Activated T-cell treated with anti-CD3 and anti-CD28 coated beads for 24 hours (primary cell): ENCODE measurements at regions not wholly inside any gene's neighbourhood (a gene's known extent, or its start where the extent isn't known, plus 50 kb on each side); places are given as distances from the start of the nearest gene placed in this dataset.

Source experiments
- DNase-seq: peaks from one replicate; pipeline ENCODE4 v3.0.0-alpha.2; 2020; ENCODE audit warnings: low read depth

DNA sequence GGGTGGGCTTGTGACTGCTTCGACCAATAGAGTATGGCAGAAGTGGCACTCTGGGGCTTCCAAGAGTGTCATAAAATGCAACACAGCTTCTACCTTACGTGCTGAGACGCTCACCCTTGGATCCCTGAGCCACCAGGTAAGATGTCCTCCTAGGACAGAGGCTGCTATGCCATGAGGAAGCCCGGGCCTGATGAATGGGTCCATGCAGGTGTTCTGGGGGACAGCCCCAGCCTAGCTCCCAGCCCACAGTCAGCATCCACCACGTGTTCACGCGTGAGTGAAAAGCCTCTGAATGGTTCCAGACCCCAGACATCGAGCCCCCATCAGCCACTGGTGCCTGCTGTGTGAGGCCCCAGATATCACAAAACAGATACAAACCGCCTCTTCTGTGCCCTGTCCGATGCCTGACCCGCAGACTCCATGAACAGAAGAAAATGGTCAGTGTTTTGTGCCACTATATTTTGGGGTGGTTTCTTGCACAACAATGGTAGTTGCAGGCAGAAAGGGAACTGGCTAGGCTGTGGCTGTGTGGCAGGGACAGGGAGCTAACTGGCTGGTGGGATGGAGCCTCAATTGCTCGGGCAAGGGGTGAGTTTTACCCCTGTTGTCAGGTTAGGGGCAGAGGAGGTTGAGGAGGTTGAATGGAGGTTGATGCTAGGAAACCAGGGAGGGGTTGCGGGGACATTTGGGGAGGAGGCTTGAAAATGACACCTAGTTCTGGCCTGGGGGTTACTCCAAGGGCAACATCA is 92.2 kb downstream of the LINGO1 start:
- no peak for DNase-seq

DNA sequence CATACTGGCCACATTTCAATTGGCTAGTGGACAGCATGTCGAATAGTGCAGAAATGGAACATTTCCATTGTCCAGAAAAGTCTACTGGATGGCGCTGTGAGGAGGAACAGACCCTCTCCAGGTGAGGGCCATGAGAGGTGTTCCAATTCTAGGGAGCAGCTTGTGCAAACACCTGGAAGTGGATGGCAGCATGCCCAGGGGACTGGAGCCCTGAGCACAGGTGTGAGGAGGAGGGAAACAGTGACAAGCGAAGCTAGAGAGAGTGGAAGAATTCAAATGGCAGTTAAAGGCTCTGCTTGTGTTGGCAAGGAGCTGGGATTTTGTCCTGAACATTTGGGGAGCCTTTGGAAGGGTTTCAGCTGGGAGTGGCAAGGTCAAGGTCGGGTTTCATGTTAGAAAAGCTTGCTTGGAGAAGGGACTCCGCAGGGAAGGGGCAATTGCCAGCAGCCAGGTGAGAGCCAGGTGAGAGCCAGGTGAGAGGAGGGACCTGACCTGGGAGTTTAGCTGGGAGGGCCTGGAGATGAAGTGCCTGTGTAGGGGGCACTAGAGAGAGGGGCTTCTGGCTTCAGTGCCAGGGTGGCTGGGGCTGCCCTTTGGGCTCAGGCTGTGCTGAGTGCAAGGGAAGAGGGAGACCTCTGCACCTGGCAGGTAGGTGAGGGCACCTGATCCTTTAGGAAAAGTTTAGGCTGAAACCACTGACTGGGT is 93.8 kb downstream of the LINGO1 start:
- DNase-seq = no peak

DNA sequence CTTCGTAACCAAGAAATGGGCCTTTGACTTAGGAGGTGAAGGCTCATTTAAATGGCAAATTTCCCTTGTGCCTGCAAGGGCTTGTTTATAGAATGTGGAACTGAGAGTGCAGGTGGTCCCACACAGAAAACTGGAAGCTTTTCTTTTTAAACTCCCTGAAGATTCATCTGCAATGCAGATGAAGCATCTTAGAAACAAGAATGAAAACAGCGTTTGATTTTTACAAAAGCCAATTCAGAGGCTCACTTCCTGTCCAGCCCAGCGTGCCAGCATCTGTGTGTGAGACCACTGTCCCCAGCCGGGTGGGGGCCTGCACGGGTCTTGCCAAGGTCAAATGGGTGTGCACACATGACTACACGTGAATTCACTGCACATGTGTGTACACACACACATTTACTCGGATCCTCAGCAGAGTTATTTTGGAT is 94.7 kb downstream of the LINGO1 start:
- no peak for DNase-seq

DNA sequence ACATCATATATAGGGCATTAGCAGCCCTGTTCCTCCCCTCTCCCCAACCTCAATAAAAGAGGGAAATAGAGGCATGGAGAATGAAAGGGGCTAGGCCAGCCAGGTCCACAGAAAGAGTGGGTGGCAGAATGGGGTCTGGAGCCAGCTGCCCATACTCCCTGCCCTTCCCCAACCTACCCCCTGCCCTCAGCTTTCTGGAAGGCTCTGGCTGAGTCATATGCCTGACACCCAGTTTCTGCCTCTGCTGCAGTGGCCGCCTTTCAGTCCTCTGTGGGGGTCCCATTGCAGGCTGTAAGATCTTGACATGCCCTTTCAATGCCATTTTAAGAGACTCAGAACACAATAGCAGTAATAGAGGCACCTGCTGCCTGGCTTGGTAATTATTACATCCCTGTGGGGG is 95.7 kb downstream of the LINGO1 start:
- no peak for DNase-seq

DNA sequence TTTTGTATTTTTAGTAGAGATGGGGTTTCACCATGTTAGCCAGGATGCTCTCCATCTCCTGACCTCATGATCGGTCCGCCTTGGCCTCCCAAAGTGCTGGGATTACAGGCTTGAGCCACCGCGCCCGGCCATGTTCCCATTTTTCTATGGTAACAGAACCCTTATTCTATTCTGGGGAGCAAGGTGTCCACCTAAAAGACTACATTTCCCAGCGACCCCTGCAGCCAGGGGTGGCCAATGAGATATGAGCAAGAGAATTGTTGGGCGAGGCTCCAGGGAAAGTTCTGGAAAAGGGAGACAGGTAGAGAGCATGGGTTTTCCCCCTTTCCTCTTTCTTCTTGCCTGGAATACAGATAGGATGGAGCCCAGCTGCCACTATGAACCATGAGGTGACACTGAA is 96.9 kb downstream of the LINGO1 start:
- DNase-seq = no peak
